IMR-90 (cell line): ENCODE measurements at regions not wholly inside any gene's neighbourhood (a gene's known extent, or its start where the extent isn't known, plus 50 kb on each side); places are given as distances from the start of the nearest gene placed in this dataset.

Experiments used
- ATAC-seq: fragments of 200-7000 bp; cut with Tn5 transposase; 2 replicates; pipeline ENCODE4 v1.9.1; 2020; ENCODE audit warnings: low read depth, mild to moderate bottlenecking, moderate library complexity
- BruUV-seq: library from RNA; stranded (reverse); fragments of 400-500 nt; replicated peaks from 2 replicates; lab custom pipeline; 2021; lab: Mats Ljungman, UMichigan
- CTCF ChIA-PET: fragments of 300-600 bp; formaldehyde crosslinking; extraction: SDS; loops from one replicate; lab custom pipeline; 2021; ENCODE audit warnings: antibody characterized with exemption; lab: Yijun Ruan, JAX
- POLR2A ChIA-PET: fragments of 300-600 bp; sonication (Branson Sonifier 250); formaldehyde crosslinking; loops from one replicate; lab custom pipeline; 2022; ENCODE audit warnings: antibody characterized with exemption; ENCODE audit not compliant: unreplicated experiment; lab: Charles Lee
- DNase-seq: peaks from one replicate; pipeline ENCODE4 v3.0.0; 2013
- H2AFZ ChIP-seq: replicated peaks from 2 replicates; pipeline ENCODE3; 2013; ENCODE audit warnings: low read length, mild to moderate bottlenecking; ENCODE audit not compliant: poor library complexity
- H2AK5ac ChIP-seq: 2 replicates; pipeline ENCODE4 v1.6.1; 2013; ENCODE audit warnings: low read depth, low read length, inconsistent platforms
- H2AK9ac ChIP-seq: replicated peaks from 2 replicates; pipeline ENCODE3; 2013; ENCODE audit warnings: mild to moderate bottlenecking, low read depth, low read length, moderate library complexity; ENCODE audit not compliant: poor library complexity
- H2BK120ac ChIP-seq: 2 replicates; pipeline ENCODE4 v1.6.1; 2013; ENCODE audit warnings: low read depth, low read length, inconsistent platforms
- H2BK15ac ChIP-seq: 3 replicates; pipeline ENCODE4 v1.6.1; 2013; ENCODE audit warnings: low read depth, low read length, inconsistent platforms
- H2BK20ac ChIP-seq: 2 replicates; pipeline ENCODE4 v1.6.1; 2013; ENCODE audit warnings: low read depth, mild to moderate bottlenecking, inconsistent platforms, low read length, moderate library complexity
- H2BK5ac ChIP-seq: 2 replicates; pipeline ENCODE4 v1.6.1; 2013; ENCODE audit warnings: mild to moderate bottlenecking, low read depth, low read length, inconsistent platforms; ENCODE audit not compliant: poor library complexity, severe bottlenecking
- H3K14ac ChIP-seq: replicated peaks from 2 replicates; pipeline ENCODE4 v1.6.1; 2013; ENCODE audit warnings: low read depth, low read length, inconsistent platforms
- H3K18ac ChIP-seq: 2 replicates; pipeline ENCODE4 v1.6.1; 2013; ENCODE audit warnings: low read depth, low read length, control low read depth
- H3K23ac ChIP-seq: 2 replicates; pipeline ENCODE4 v1.6.1; 2013; ENCODE audit warnings: low read depth, low read length, inconsistent platforms
- H3K27ac ChIP-seq: 2 replicates; pipeline ENCODE4 v1.5.1; 2013; ENCODE audit warnings: mild to moderate bottlenecking, control low read depth, low read length; ENCODE audit not compliant: insufficient read depth
- H3K27me3 ChIP-seq: 2 replicates; pipeline ENCODE4 v1.6.1; 2013; ENCODE audit warnings: low read length; ENCODE audit not compliant: control insufficient read depth, insufficient read depth
- H3K36me3 ChIP-seq: 2 replicates; pipeline ENCODE4 v1.6.1; 2013; ENCODE audit warnings: low read length, mixed read lengths; ENCODE audit not compliant: control insufficient read depth, insufficient read depth
- H3K4ac ChIP-seq: 2 replicates; pipeline ENCODE4 v1.6.1; 2013; ENCODE audit warnings: low read depth, low read length, inconsistent platforms
- H3K4me1 ChIP-seq: 2 replicates; pipeline ENCODE4 v1.6.1; 2013; ENCODE audit warnings: low read length, mixed read lengths; ENCODE audit not compliant: control insufficient read depth, insufficient read depth
- H3K4me2 ChIP-seq: 2 replicates; pipeline ENCODE4 v1.6.1; 2013; ENCODE audit warnings: low read depth, mild to moderate bottlenecking, control low read depth, low read length, moderate library complexity
- H3K4me3 ChIP-seq: 2 replicates; pipeline ENCODE4 v1.5.1; 2013; ENCODE audit warnings: low read depth, mild to moderate bottlenecking, control low read depth, low read length, moderate library complexity; ENCODE audit not compliant: insufficient read depth
- H3K56ac ChIP-seq: 2 replicates; pipeline ENCODE4 v1.6.1; 2013; ENCODE audit warnings: low read length, inconsistent platforms; ENCODE audit not compliant: insufficient read depth; ENCODE audit errors: extremely low read depth
- H3K79me1 ChIP-seq, 2 experiments: 2 replicates each; pipeline ENCODE4 v1.6.1; 2013; ENCODE audit warnings: low read length in 2 of 2, inconsistent platforms in 1 of 2, low read depth in 1 of 2
- H3K9ac ChIP-seq: 2 replicates; pipeline ENCODE4 v1.6.1; 2013; ENCODE audit warnings: low read depth, low read length, control low read depth
- H3K9me1 ChIP-seq: 2 replicates; pipeline ENCODE4 v1.6.1; 2013; ENCODE audit warnings: low read length, inconsistent platforms; ENCODE audit not compliant: insufficient read depth
- H3K9me3 ChIP-seq: 2 replicates; pipeline ENCODE4 v1.6.1; 2013; ENCODE audit warnings: low read length; ENCODE audit not compliant: control insufficient read depth, insufficient read depth
- H4K20me1 ChIP-seq: 2 replicates; pipeline ENCODE4 v1.6.1; 2013; ENCODE audit warnings: low read length, inconsistent platforms; ENCODE audit not compliant: insufficient read depth
- H4K5ac ChIP-seq: 2 replicates; pipeline ENCODE4 v1.6.1; 2013; ENCODE audit warnings: mild to moderate bottlenecking, low read depth, low read length, control low read depth
- H4K8ac ChIP-seq, 2 experiments: 2 replicates each; pipeline ENCODE4 v1.6.1; 2013; ENCODE audit warnings: low read depth in 2 of 2, low read length in 2 of 2, control low read depth in 1 of 2, inconsistent platforms in 1 of 2
- H4K91ac ChIP-seq: 2 replicates; pipeline ENCODE4 v1.6.1; 2013; ENCODE audit warnings: low read depth, low read length, inconsistent platforms; ENCODE audit not compliant: insufficient read depth
- BHLHE40 ChIP-seq: fragments of 150-350 bp; IDR thresholded peaks from 2 replicates; pipeline ENCODE4 v1.6.1; 2016; ENCODE audit warnings: mild to moderate bottlenecking, low read depth, low read length
- CEBPB ChIP-seq: IDR thresholded peaks from 2 replicates; pipeline ENCODE4 v1.6.1; 2012; ENCODE audit warnings: low read depth, low read length, improper control_type of control experiment
- CHD1 ChIP-seq: IDR thresholded peaks from 2 replicates; pipeline ENCODE4 v1.6.1; 2012; ENCODE audit warnings: low read depth, low read length, improper control_type of control experiment
- FOS ChIP-seq: fragments of 150-350 bp; IDR thresholded peaks from 2 replicates; pipeline ENCODE4 v1.6.1; 2016; ENCODE audit warnings: low read depth, low read length
- MAFK ChIP-seq: IDR thresholded peaks from 2 replicates; pipeline ENCODE4 v1.6.1; 2012; ENCODE audit warnings: low read depth, low read length, improper control_type of control experiment
- MAZ ChIP-seq: IDR thresholded peaks from 2 replicates; pipeline ENCODE4 v1.6.1; 2012; ENCODE audit warnings: low read depth, mild to moderate bottlenecking, low read length, improper control_type of control experiment, moderate library complexity, borderline replicate concordance
- MXI1 ChIP-seq: IDR thresholded peaks from 2 replicates; pipeline ENCODE4 v1.6.1; 2012; ENCODE audit warnings: low read depth, mild to moderate bottlenecking, low read length, moderate library complexity, borderline replicate concordance
- NFE2L2 ChIP-seq: fragments of 150-350 bp; IDR thresholded peaks from 2 replicates; pipeline ENCODE4 v1.6.1; 2016; ENCODE audit warnings: low read depth, mild to moderate bottlenecking, low read length
- POLR2A ChIP-seq: IDR thresholded peaks from 2 replicates; pipeline ENCODE4 v1.6.1; 2012; ENCODE audit warnings: mild to moderate bottlenecking, low read depth, low read length
- RAD21 ChIP-seq: IDR thresholded peaks from 2 replicates; pipeline ENCODE4 v1.6.1; 2012; ENCODE audit warnings: low read length, improper control_type of control experiment
- RCOR1 ChIP-seq: IDR thresholded peaks from 2 replicates; pipeline ENCODE4 v1.6.1; 2012; ENCODE audit warnings: mild to moderate bottlenecking, low read length, improper control_type of control experiment; ENCODE audit not compliant: insufficient replicate concordance
- RFX5 ChIP-seq: IDR thresholded peaks from 2 replicates; pipeline ENCODE4 v1.8.0; 2012; ENCODE audit warnings: low read depth, mild to moderate bottlenecking, low read length, moderate library complexity
- SMC3 ChIP-seq: fragments of 150-350 bp; IDR thresholded peaks from 2 replicates; pipeline ENCODE4 v1.6.1; 2016; ENCODE audit warnings: low read depth, mild to moderate bottlenecking, antibody characterized with exemption, low read length, moderate library complexity
- WGBS, 2 experiments: methylation state at CpG; one replicate each; pipeline versions ENCODE4 v1.1.5 to v1.1.7; 2013; ENCODE audit warnings: missing lambda C conversion rate in 2 of 2; ENCODE audit not compliant: insufficient read length in 1 of 2; ENCODE audit errors: extremely low coverage in 2 of 2; 5-methylcytosine and 5-hydroxymethylcytosine counted together
- dilution Hi-C: fragments of 300-500 bp; cut with HindIII; formaldehyde crosslinking; loops from one replicate; pipeline ENCODE4 v1.14.3; 2018; ENCODE audit warnings: low sequenced_read_pairs; ENCODE audit not compliant: unreplicated experiment
- in situ Hi-C: fragments of 300-500 bp; cut with MboI; formaldehyde crosslinking; loops from 3 replicates; pipeline ENCODE4 v1.14.3; 2019; ENCODE audit warnings: low sequenced_read_pairs, inconsistent platforms, mixed read lengths
- intact Hi-C: fragments of 100-400 bp; cut with micrococcal nuclease; formaldehyde crosslinking; loops from 2 replicates; pipeline ENCODE4 v1.10.0; 2022
- TF ChIP-seq, protein P1 (sequence below): fragments of 150-350 bp; IDR thresholded peaks from 2 replicates; pipeline ENCODE4 v1.6.1; 2017; ENCODE audit warnings: mild to moderate bottlenecking, antibody characterized with exemption, low read length, low read depth
- TF ChIP-seq, protein P2 (sequence below): fragments of 150-350 bp; IDR thresholded peaks from 2 replicates; pipeline ENCODE4 v1.6.1; 2016; ENCODE audit warnings: low read depth, mild to moderate bottlenecking, low read length, moderate library complexity, borderline replicate concordance

DNA sequence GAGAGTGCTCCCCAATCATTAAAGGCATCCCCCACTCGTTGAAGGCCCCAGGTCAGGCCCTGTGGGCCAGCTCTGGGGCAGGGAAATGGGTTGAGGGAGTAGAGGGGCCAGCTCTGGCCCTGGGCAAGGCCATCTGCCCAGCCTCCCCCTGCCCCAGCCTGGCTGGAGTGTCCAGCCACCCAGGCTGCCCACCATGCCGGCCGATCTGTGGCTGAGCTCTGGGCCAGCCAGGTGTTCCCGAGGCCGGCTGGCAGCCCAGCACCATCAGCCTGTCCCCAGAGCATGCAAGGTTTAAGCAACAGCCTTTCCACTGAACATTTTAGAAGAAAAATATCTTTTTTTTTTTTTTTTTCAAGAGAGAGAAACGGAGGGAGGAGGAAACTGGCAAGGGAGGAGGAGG, 62.8 kb upstream of the LINGO1 start:
- H4K8ac ChIP-seq = no peak overlapping the region
- no peaks in the 10 kb centered on the region for H3K36me3 ChIP-seq
- no peak overlapping the region for H4K91ac ChIP-seq
- ChIA-PET CTCF (no interaction called here), POLR2A (no interaction called here)
- H3K9me1 ChIP-seq = 0 out of 2 replicates have a peak, but pooled peaks cover 2% of the 10 kb centered on the region
- peaks cover 43% of the 10 kb centered on the region for H3K27me3 ChIP-seq
- no peak overlapping the region for H2BK5ac ChIP-seq
- no peak for ATAC-seq
- intact Hi-C loops (no loop called here), in situ Hi-C loops (no loop called here), dilution Hi-C loops (no loop called here)
- H3K4me1 ChIP-seq = no peaks in the 10 kb centered on the region
- no peak overlapping the region for H2BK120ac ChIP-seq
- no peak overlapping the region for H3K56ac ChIP-seq
- no peaks in the 10 kb centered on the region for H4K20me1 ChIP-seq
- H2AFZ ChIP-seq = no peak overlapping the region
- H3K4me2 ChIP-seq = no peak overlapping the region
- no peak overlapping the region for H2BK15ac ChIP-seq
- H3K18ac ChIP-seq = no peak overlapping the region
- no peak overlapping the region for H3K27ac ChIP-seq
- no TSS peak for BruUV-seq
- 72% methylated on average over 2 of the region's 6 CpGs; no CpG with 5 or more reads in 1 of the 2 experiments for WGBS, 2 experiments
- no peak overlapping the region for H3K14ac ChIP-seq
- H2AK9ac ChIP-seq = no peak overlapping the region
- H2BK20ac ChIP-seq = no peak overlapping the region
- H4K5ac ChIP-seq = no peak overlapping the region
- no peak overlapping the region for H3K4me3 ChIP-seq
- no peak overlapping the region for H3K9ac ChIP-seq
- no peaks in the 10 kb centered on the region for H3K79me1 ChIP-seq
- no peaks in the 10 kb centered on the region for H3K9me3 ChIP-seq
- TF ChIP-seq CEBPB (no peak), RFX5 (no peak), POLR2A (no peak), RCOR1 (no peak), MXI1 (no peak), MAZ (no peak), BHLHE40 (no peak), FOS (no peak), CHD1 (no peak), SMC3 (no peak), MAFK (no peak), NFE2L2 (no peak), RAD21 (no peak)
- TF ChIP-seq, protein P1, sequence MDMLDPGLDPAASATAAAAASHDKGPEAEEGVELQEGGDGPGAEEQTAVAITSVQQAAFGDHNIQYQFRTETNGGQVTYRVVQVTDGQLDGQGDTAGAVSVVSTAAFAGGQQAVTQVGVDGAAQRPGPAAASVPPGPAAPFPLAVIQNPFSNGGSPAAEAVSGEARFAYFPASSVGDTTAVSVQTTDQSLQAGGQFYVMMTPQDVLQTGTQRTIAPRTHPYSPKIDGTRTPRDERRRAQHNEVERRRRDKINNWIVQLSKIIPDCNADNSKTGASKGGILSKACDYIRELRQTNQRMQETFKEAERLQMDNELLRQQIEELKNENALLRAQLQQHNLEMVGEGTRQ = no peak
- TF ChIP-seq, protein P2, sequence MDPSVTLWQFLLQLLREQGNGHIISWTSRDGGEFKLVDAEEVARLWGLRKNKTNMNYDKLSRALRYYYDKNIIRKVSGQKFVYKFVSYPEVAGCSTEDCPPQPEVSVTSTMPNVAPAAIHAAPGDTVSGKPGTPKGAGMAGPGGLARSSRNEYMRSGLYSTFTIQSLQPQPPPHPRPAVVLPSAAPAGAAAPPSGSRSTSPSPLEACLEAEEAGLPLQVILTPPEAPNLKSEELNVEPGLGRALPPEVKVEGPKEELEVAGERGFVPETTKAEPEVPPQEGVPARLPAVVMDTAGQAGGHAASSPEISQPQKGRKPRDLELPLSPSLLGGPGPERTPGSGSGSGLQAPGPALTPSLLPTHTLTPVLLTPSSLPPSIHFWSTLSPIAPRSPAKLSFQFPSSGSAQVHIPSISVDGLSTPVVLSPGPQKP = no peak
- H2AK5ac ChIP-seq = no peak overlapping the region
- no peak for DNase-seq
- H3K4ac ChIP-seq = no peak overlapping the region
- no peak overlapping the region for H3K23ac ChIP-seq
